Esophagus squamous epithelium (tissue), 4 donors: ENCODE measurements at regions not wholly inside any gene's neighbourhood (a gene's known extent, or its start where the extent isn't known, plus 50 kb on each side); places are given as distances from the start of the nearest gene placed in this dataset.

ENCODE experiments used
- CTCF ChIP-seq, 6 experiments: fragments of 450-650 bp in 4 of 6; fragments of 200-600 bp in 2 of 6; sonication (generic) in 2 of 6; IDR thresholded peaks; one replicate each; pipeline ENCODE4 v1.5.1; 2016 to 2019; ENCODE audit warnings: antibody characterized with exemption in 6 of 6, mild to moderate bottlenecking in 4 of 6, moderate library complexity in 4 of 6
- POLR2A ChIP-seq, 4 donors: fragments of 450-650 bp; IDR thresholded peaks; one replicate each; pipeline ENCODE4 v1.6.1; 2017; ENCODE audit warnings: antibody characterized with exemption in 4 of 4, mild to moderate bottlenecking in 4 of 4, moderate library complexity in 3 of 4

DNA sequence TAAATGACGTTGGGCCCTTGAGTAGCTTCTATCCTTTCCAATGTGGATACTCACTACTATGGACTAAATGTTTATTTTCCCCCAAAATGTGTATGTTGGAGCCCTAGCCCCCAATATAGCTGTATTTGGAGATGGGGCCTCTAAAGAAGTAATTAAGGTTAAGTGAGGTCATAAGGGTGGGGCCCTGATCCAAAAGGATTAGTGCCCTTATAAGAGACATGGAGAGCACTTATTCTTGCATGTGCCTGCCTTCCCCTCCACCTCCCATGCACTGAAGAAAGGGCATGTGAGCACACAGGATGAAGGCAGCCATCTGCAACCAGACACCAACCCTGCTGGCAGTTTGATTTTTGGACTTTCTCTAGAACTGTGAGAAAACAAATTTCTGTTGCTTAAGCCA lies 115.7 kb upstream of the MED13 start:
- no peak for TF ChIP-seq CTCF (IDR thresholded peaks at IDR 0.05)
- TF ChIP-seq POLR2A (IDR thresholded peaks at IDR 0.05), result no peak
